ENCODE measurements at regions not wholly inside any gene's neighbourhood (a gene's known extent, or its start where the extent isn't known, plus 50 kb on each side); places are given as distances from the start of the nearest gene placed in this dataset.

GRCh38 chr4:107442538-107443111, 277.4 kb downstream of the PAPSS1 start:
- no peak for TF ChIP-seq POLR2A (conservative IDR thresholded peaks at IDR 0.05)
- no peak for TF ChIP-seq ELK1 (CRISPR knock-in tag; IDR thresholded peaks at IDR 0.05)
- TF ChIP-seq CTCF (IDR thresholded peaks at IDR 0.05 in 2 of 3, conservative IDR thresholded peaks at IDR 0.05 in 1 of 3; ENCODE audit: insufficient read depth in 2 of 3, low read depth in 1 of 3, low read length in 3 of 3), result no peak
- TF ChIP-seq HMGXB4 (CRISPR knock-in tag; IDR thresholded peaks at IDR 0.05), result no peak
- TF ChIP-seq KDM1A (IDR thresholded peaks at IDR 0.05), result no peak
- no peak for TF ChIP-seq ZNF224 (CRISPR knock-in tag; IDR thresholded peaks at IDR 0.05)
- TF ChIP-seq USF1 (CRISPR knock-in tag; IDR thresholded peaks at IDR 0.05), result no peak
- TF ChIP-seq ZZZ3 (IDR thresholded peaks at IDR 0.05), result no peak

Measured in K562 (cell line).